Activated CD4-positive, alpha-beta T cell treated with anti-CD3 and anti-CD28 coated beads for 36 hours (primary cell): ENCODE measurements at regions not wholly inside any gene's neighbourhood (a gene's known extent, or its start where the extent isn't known, plus 50 kb on each side); places are given as distances from the start of the nearest gene placed in this dataset.

Source experiments
- ATAC-seq: fragments of 200-7000 bp; cut with Tn5 transposase; one replicate; pipeline ENCODE4 v1.10.0; 2021; ENCODE audit warnings: mild to moderate bottlenecking, moderate library complexity
- CTCF ChIA-PET: fragments of 350-600 bp; sonication (Branson Sonifier 250); formaldehyde crosslinking; loops from one replicate; lab custom pipeline; 2021; ENCODE audit warnings: antibody characterized with exemption; lab: Charles Lee
- POLR2A ChIA-PET: fragments of 350-600 bp; sonication (Branson Sonifier 250); formaldehyde crosslinking; loops from one replicate; lab custom pipeline; 2021; ENCODE audit warnings: antibody characterized with exemption, inconsistent platforms; lab: Charles Lee
- DNase-seq: peaks from one replicate; pipeline ENCODE4 v3.0.0-alpha.2; 2020
- H3K27ac Mint-ChIP-seq: one replicate; pipeline ENCODE4 v1.8.0; 2021; ENCODE audit warnings: mixed read lengths
- H3K27me3 Mint-ChIP-seq: one replicate; pipeline ENCODE4 v1.8.0; 2021; ENCODE audit warnings: mixed read lengths
- H3K36me3 Mint-ChIP-seq: one replicate; pipeline ENCODE4 v1.8.0; 2021; ENCODE audit warnings: low read depth, mixed read lengths
- H3K4me1 Mint-ChIP-seq: one replicate; pipeline ENCODE4 v1.8.0; 2021; ENCODE audit warnings: mixed read lengths
- H3K4me3 Mint-ChIP-seq: one replicate; pipeline ENCODE4 v1.8.0; 2021; ENCODE audit warnings: mild to moderate bottlenecking, moderate library complexity, mixed read lengths
- H3K9me3 Mint-ChIP-seq: one replicate; pipeline ENCODE4 v1.8.0; 2021; ENCODE audit warnings: low read depth, mixed read lengths
- intact Hi-C, 2 experiments: fragments of 100-400 bp; cut with DNase I in 1 of 2; cut with micrococcal nuclease in 1 of 2; formaldehyde crosslinking; loops; one replicate each; pipeline versions ENCODE4 v1.14.2 to v1.15.1; 2022 to 2024; cut with DNase I, micrococcal nuclease

DNA sequence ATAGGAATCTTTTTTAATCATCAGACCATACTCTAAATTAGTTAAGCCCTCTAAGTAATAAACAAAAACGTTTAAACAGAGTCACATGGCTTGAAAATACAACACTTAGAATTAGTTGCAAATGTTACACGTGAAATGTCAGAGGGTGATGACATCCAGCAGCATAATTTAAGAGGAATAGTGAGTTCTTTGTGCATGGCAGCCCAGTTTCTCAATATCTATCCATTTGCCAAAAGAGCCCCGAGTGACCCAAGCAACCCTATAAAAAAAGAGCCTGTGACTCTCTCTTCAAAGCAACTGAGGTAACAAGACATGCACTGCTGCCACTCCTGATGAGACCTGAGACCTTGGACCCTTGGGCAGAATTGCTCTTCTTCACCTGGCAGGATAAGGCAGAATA is 96.9 kb upstream of the RASA1 start:
- POLR2A ChIA-PET, result no interaction called here
- intact Hi-C loops, result no loop called here
- no peak overlapping the region for H3K4me3 Mint-ChIP-seq
- no peaks in the 10 kb centered on the region for H3K9me3 Mint-ChIP-seq
- H3K27me3 Mint-ChIP-seq, result no peaks in the 10 kb centered on the region
- no peaks in the 10 kb centered on the region for H3K4me1 Mint-ChIP-seq
- no peak overlapping the region for H3K27ac Mint-ChIP-seq
- H3K36me3 Mint-ChIP-seq, result no peaks in the 10 kb centered on the region
- no peak for ATAC-seq
- DNase-seq, result no peak
- CTCF ChIA-PET, result no interaction called here

DNA sequence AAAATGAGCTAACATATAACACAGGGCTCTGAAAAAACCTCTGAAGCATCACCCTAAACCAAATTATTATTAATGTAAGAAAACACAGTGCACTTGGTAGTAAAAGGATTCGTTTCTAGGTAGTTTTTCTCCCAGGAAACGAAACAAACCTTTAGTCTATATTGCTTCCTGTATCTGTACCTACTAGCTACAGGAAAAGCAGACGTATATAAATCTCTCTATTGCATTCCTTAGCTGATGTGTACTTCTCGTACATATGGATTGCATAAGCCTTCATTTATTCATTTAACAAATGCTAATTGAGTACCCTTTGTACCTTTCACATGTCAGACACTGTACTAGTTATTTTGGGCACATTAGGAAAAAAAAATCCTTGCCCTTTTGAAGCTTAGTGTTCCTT is 85.0 kb upstream of the RASA1 start:
- CTCF ChIA-PET, result interaction anchor here (1.4 to 1.7 kb wide), 2 partner anchors 12 to 218 kb away, joined by 5 to 6 read pairs; no protein-coding TSS in a partner anchor
- POLR2A ChIA-PET, result no interaction called here
- Mint-ChIP-seq H3K9me3 (no peaks in the 10 kb centered on the region), H3K27ac (no peak overlapping the region), H3K4me3 (peak overlapping the region; percentile 13), H3K36me3 (no peaks in the 10 kb centered on the region), H3K27me3 (no peaks in the 10 kb centered on the region), H3K4me1 (peaks cover 17% of the 10 kb centered on the region)
- intact Hi-C loops, result no loop called here
- DNase-seq (no peak), ATAC-seq (peak; percentile 44)

DNA sequence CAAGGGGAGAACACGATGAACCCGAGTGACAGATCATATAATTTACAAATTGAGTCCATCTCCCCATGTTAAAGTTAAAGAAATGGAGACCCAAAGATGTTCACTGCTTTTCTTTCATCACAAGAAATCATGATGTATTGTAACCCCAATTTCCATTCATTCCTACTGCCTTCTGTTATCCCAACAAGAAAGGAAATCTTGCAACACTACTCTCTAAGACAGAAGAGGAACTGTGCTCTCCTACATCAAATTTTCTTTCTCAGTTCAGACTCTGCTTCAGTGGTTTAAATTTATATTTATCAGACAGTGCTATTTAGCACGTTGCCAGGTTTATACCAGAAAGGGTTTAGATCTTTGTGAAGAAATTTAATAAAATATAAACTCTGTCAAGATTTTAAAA is 83.8 kb upstream of the RASA1 start:
- H3K36me3 Mint-ChIP-seq, result no peaks in the 10 kb centered on the region
- DNase-seq, result no peak
- peaks cover 17% of the 10 kb centered on the region for H3K4me1 Mint-ChIP-seq
- H3K9me3 Mint-ChIP-seq, result no peaks in the 10 kb centered on the region
- CTCF ChIA-PET, result interaction anchor here (1.7 kb wide), 1 partner anchor 11 kb away, joined by 5 read pairs; no protein-coding TSS in a partner anchor
- ATAC-seq, result no peak
- no peak overlapping the region for H3K4me3 Mint-ChIP-seq
- POLR2A ChIA-PET, result no interaction called here
- H3K27ac Mint-ChIP-seq, result no peak overlapping the region
- no peaks in the 10 kb centered on the region for H3K27me3 Mint-ChIP-seq
- intact Hi-C loops, result no loop called here

DNA sequence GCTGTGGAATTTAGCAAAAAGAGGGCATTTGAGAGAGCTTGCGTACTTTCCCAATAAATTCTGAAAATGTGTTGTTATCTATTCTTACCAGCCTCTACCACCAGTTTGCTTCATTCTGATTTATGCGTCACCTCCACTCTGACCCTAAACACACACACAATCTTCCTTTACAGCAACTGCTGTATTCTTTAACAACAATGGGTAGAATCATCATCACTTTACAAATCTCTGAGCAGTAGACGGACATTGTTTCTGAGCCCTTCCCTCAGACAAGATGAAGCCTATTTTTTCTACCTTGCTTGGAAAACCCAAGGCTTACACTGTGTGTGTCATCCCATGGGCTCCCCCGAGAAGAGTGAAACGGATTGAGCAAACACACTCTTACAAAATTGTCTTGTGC is 83.1 kb upstream of the RASA1 start:
- ATAC-seq, result no peak
- Mint-ChIP-seq H3K27me3 (no peaks in the 10 kb centered on the region), H3K27ac (no peak overlapping the region), H3K4me3 (no peak overlapping the region), H3K9me3 (no peaks in the 10 kb centered on the region), H3K4me1 (peaks cover 17% of the 10 kb centered on the region), H3K36me3 (no peaks in the 10 kb centered on the region)
- ChIA-PET CTCF (no interaction called here), POLR2A (no interaction called here)
- no peak for DNase-seq
- intact Hi-C loops, result loop anchor here in 1 of 2 experiments (5.0 kb wide), 1 partner anchor 767 kb away; no protein-coding TSS in a partner anchor

DNA sequence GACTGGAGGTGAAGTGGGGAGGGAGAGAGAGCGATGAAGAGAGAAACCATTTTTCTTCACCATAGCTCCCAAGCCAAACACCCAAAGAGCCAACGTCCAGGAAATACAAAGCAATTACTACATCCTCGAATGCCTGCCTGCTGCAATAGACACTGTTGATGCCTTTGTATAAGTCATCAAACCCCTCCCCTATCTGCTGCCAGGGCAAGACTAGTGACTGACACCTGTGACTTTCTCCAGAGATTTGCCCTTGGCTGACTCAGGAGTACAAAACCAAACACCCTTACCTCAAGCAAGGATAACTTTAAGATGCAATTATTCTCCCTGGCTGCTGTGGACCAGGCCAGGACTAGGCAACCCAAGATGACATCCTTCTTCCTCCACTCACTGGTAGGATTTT is 81.8 kb upstream of the RASA1 start:
- Mint-ChIP-seq H3K4me1 (peaks cover 18% of the 10 kb centered on the region), H3K4me3 (no peak overlapping the region), H3K9me3 (no peaks in the 10 kb centered on the region), H3K27ac (no peak overlapping the region), H3K27me3 (no peaks in the 10 kb centered on the region), H3K36me3 (no peaks in the 10 kb centered on the region)
- POLR2A ChIA-PET, result no interaction called here
- DNase-seq (no peak), ATAC-seq (peak; percentile 57)
- intact Hi-C loops, result loop anchor here in 1 of 2 experiments (5.0 kb wide), 1 partner anchor 769 kb away; no protein-coding TSS in a partner anchor
- CTCF ChIA-PET, result no interaction called here

DNA sequence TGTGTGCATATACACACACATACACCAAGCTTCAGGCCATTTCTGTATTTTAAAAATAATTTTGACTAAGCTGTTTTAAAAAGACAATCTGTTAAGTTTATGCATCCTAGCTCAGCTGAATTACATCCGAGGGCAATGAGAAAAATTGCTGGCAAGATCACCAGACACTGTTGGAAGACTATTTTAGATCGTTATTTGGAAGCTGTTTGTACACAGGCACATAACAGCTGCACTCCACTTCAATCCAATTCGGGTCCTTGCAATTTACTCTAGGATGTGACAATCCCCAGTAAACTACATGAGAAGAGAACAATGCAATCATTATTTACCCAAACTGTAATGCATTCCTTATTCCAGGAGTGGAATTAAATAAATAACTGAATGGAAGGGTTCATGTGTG is 79.3 kb upstream of the RASA1 start:
- ChIA-PET POLR2A (no interaction called here), CTCF (interaction anchor here (0.6 kb wide), 1 partner anchor 144 kb away, joined by 3 read pairs; no protein-coding TSS in a partner anchor)
- Mint-ChIP-seq H3K4me1 (peaks cover 3% of the 10 kb centered on the region), H3K36me3 (no peaks in the 10 kb centered on the region), H3K27me3 (no peaks in the 10 kb centered on the region), H3K4me3 (no peak overlapping the region), H3K27ac (no peak overlapping the region), H3K9me3 (no peaks in the 10 kb centered on the region)
- no peak for DNase-seq
- no peak for ATAC-seq
- intact Hi-C loops, result loop anchor here in 1 of 2 experiments (5.0 kb wide), 1 partner anchor 771 kb away; no protein-coding TSS in a partner anchor

DNA sequence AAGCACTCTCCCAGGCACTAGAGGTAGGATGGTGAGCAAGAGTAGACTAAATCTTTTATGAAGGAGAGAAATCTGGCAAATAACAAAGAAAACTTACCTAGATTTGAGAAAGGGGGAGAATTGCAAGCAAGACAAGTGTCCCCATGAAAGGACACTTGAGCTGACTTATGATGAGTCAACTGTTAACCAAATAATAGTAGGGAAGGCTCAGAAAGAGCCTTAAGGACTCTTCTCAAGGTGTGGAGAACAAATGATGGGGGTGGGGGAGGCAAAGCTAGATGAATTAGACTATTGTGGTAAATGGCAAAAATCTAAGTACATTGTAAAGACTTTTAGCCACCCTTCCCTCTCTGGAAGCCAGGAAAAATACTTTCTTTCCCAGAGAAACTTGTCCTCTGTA is 77.6 kb upstream of the RASA1 start:
- Mint-ChIP-seq H3K36me3 (no peaks in the 10 kb centered on the region), H3K4me3 (no peak overlapping the region), H3K27me3 (no peaks in the 10 kb centered on the region), H3K4me1 (peaks cover 14% of the 10 kb centered on the region), H3K27ac (no peak overlapping the region), H3K9me3 (no peaks in the 10 kb centered on the region)
- no peak for DNase-seq
- ChIA-PET POLR2A (no interaction called here), CTCF (no interaction called here)
- ATAC-seq, result no peak
- intact Hi-C loops, result no loop called here

DNA sequence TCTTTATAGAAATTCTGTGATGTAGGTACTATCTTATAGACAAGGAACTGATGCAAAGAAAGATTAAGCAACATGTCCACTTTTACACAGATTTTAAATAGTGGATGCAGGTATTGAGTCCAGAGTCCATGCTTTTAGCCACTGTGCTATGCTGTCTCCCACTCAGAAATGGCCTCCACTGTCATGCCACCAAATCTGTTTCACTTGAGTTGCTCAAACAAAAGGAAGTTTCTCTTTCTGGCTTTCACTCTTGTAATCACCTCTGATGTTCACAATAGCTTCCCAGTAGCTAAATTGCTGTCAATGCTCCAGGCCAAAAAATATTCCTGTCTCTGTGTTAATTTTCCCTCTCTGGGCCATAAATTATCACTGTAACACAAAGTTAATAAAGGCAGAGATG is 77.0 kb upstream of the RASA1 start:
- Mint-ChIP-seq H3K9me3 (no peaks in the 10 kb centered on the region), H3K4me1 (peaks cover 20% of the 10 kb centered on the region), H3K27ac (no peak overlapping the region), H3K4me3 (no peak overlapping the region), H3K27me3 (no peaks in the 10 kb centered on the region), H3K36me3 (no peaks in the 10 kb centered on the region)
- ChIA-PET POLR2A (no interaction called here), CTCF (no interaction called here)
- ATAC-seq, result no peak
- DNase-seq, result no peak
- intact Hi-C loops, result no loop called here

DNA sequence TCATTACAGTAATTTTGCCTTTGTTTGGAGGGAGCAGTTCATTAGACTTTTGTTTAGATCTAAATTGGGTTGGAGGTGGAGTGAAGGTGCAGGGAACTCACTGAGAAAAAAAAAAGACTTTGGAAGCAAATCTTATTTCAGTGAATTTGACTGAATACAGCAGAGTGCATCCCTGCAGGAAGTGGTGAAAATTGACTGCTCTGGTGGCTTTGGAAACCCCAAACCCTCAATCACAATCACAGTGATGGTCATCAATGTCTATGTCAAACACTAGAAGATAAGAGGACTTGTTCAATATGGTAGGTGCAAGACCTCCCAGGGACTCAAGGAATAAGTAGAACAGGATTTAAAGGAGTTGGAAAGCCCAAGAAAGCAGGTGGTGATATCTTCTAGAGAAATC is 76.0 kb upstream of the RASA1 start:
- no peak for ATAC-seq
- Mint-ChIP-seq H3K4me1 (peaks cover 23% of the 10 kb centered on the region), H3K27me3 (no peaks in the 10 kb centered on the region), H3K4me3 (no peak overlapping the region), H3K36me3 (no peaks in the 10 kb centered on the region), H3K9me3 (no peaks in the 10 kb centered on the region), H3K27ac (no peak overlapping the region)
- DNase-seq, result no peak
- POLR2A ChIA-PET, result no interaction called here
- intact Hi-C loops, result no loop called here
- CTCF ChIA-PET, result no interaction called here

DNA sequence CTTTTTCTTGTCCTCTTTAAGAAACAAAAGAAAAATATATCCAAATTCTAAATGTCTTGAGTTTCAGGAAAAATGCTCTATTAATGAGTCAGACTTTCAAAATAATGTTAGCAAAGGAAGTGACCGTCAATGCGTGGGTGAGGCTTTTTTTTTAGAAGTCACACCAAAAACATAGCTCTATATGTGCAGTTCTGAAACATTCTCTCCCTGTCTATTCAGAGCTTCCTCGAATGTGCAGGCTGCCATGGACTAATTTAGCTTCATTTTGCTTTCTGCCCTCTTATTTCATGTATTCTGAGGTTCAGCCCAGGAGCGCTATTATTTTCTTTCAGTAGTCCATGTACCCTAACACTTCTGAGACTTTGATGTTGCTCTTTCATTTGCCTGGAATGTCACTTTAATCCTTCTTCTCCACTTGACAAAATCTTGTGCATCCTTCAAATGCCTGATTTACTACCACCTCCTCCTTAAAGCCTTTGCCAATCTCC is 72.5 kb upstream of the RASA1 start:
- ATAC-seq (peak; percentile 69), DNase-seq (peak; percentile 40)
- no peak overlapping the region for H3K4me3 Mint-ChIP-seq
- intact Hi-C loops, result loop anchor here in 1 of 2 experiments (2.0 kb wide), 1 partner anchor 34 kb away; no protein-coding TSS in a partner anchor
- peak overlapping the region; percentile 34 for H3K27ac Mint-ChIP-seq
- H3K27me3 Mint-ChIP-seq, result no peaks in the 10 kb centered on the region
- H3K36me3 Mint-ChIP-seq, result no peaks in the 10 kb centered on the region
- no peaks in the 10 kb centered on the region for H3K9me3 Mint-ChIP-seq
- ChIA-PET POLR2A (interaction anchor here (0.6 kb wide), 1 partner anchor 30 kb away, joined by 3 read pairs; no protein-coding TSS in a partner anchor), CTCF (interaction anchor here (1.0 to 1.2 kb wide), 2 partner anchors 12 to 85 kb away, joined by 3 to 5 read pairs; no protein-coding TSS in a partner anchor)
- peaks cover 23% of the 10 kb centered on the region for H3K4me1 Mint-ChIP-seq

DNA sequence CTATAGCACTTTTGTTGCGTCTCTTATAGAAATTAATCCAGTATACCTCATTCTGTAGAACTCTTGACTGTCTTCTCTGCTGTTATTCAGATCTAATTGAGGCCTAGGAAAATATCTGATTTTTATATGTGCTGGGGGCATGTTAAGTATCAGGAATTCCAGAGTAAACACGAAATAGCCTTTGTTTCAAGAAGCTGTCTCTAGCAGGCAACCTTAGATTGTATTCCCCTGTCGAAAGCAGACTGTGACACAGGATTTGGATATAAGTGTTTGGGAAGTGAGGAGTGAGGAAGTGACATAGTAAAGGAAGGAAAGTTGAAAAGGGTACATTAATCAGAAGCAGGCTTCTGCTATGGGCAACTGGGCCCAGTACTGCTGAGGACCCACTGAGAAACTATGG is 72.1 kb upstream of the RASA1 start:
- H3K9me3 Mint-ChIP-seq, result peaks cover 2% of the 10 kb centered on the region
- no peak for ATAC-seq
- DNase-seq, result no peak
- peak overlapping the region; percentile 34 for H3K27ac Mint-ChIP-seq
- H3K4me1 Mint-ChIP-seq, result peaks cover 23% of the 10 kb centered on the region
- H3K36me3 Mint-ChIP-seq, result no peaks in the 10 kb centered on the region
- H3K4me3 Mint-ChIP-seq, result no peak overlapping the region
- ChIA-PET POLR2A (no interaction called here), CTCF (interaction anchor here (1.0 kb wide), 1 partner anchor 85 kb away, joined by 3 read pairs; no protein-coding TSS in a partner anchor)
- intact Hi-C loops, result loop anchor here in 1 of 2 experiments (2.0 kb wide), 1 partner anchor 33 kb away; no protein-coding TSS in a partner anchor
- no peaks in the 10 kb centered on the region for H3K27me3 Mint-ChIP-seq

DNA sequence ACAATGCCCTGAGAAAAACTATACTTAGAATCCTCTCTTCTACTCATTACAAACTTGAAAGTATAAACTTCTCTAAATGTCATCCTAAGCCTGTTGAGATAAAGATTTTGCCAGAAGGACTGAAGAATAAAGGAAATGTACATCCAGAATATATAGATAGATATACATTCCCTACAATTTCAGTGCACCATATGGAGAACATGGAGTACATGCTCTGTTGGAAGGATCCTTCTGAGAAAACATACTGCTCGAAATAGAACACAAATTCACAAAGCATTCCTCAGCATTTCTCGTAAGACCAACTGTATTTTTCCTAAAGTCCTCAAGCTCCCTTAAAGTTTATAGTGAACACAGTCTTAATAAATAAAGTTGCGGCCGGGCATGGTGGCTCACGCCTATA is 69.7 kb upstream of the RASA1 start:
- ATAC-seq (no peak), DNase-seq (no peak)
- H3K27ac Mint-ChIP-seq, result no peak overlapping the region
- H3K4me3 Mint-ChIP-seq, result no peak overlapping the region
- peaks cover 20% of the 10 kb centered on the region for H3K4me1 Mint-ChIP-seq
- H3K27me3 Mint-ChIP-seq, result no peaks in the 10 kb centered on the region
- H3K36me3 Mint-ChIP-seq, result no peaks in the 10 kb centered on the region
- peaks cover 2% of the 10 kb centered on the region for H3K9me3 Mint-ChIP-seq
- intact Hi-C loops, result no loop called here
- ChIA-PET POLR2A (no interaction called here), CTCF (no interaction called here)
